Lower leg skin (tissue), 3 donors: ENCODE measurements at regions not wholly inside any gene's neighbourhood (a gene's known extent, or its start where the extent isn't known, plus 50 kb on each side); places are given as distances from the start of the nearest gene placed in this dataset.
A peak's percentile ranks its signal among the peaks of the same experiment; 100 is the strongest.

Experiments used
- POLR2A ChIP-seq, 2 donors: fragments of 450-650 bp; IDR thresholded peaks; one replicate each; pipeline ENCODE4 v1.6.1; 2016 to 2017; ENCODE audit warnings: antibody characterized with exemption in 2 of 2, mild to moderate bottlenecking in 1 of 2, moderate library complexity in 1 of 2
- TF ChIP-seq, protein P1 (sequence below), 3 donors: fragments of 450-650 bp; IDR thresholded peaks; one replicate each; pipeline ENCODE4 v1.5.1; 2016; ENCODE audit warnings: antibody characterized with exemption in 3 of 3, mild to moderate bottlenecking in 3 of 3, moderate library complexity in 2 of 3

DNA sequence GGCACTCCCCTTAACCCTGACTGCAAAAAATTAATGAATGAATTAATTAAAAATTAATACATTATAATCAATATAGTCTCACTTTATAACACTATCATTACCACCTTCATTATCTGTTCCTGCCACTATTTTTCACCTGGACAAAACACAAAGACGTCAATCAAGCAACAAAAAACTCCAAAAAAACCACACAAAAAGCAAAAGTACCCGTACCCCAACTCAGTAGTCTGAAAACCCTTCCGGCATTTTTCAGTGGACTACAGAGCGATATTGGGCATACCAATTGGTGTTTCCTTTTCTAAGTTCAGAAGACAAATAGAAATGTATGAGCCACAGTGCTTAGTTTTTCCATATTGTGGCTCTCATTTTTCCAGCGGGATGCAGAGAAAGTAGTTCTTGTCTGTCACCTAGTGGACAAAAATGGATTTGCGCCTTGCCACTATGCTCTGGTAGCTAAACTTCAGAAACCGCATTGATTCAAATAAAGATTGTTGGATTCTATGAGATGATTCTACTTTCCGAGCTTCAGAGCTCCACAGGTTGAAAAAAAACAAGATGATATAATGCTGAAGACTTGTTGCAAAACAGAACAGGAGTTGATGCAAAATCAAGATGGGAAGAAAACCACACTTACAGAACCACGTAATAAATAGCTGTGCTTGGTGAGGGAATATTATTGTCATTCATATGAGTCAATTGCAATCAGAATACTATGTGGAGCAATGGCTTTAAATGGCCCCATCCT, 50.6 kb upstream of the ITGB1 start:
- TF ChIP-seq, protein P1, sequence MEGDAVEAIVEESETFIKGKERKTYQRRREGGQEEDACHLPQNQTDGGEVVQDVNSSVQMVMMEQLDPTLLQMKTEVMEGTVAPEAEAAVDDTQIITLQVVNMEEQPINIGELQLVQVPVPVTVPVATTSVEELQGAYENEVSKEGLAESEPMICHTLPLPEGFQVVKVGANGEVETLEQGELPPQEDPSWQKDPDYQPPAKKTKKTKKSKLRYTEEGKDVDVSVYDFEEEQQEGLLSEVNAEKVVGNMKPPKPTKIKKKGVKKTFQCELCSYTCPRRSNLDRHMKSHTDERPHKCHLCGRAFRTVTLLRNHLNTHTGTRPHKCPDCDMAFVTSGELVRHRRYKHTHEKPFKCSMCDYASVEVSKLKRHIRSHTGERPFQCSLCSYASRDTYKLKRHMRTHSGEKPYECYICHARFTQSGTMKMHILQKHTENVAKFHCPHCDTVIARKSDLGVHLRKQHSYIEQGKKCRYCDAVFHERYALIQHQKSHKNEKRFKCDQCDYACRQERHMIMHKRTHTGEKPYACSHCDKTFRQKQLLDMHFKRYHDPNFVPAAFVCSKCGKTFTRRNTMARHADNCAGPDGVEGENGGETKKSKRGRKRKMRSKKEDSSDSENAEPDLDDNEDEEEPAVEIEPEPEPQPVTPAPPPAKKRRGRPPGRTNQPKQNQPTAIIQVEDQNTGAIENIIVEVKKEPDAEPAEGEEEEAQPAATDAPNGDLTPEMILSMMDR (IDR thresholded peaks at IDR 0.05), result peak in 1 of 3 donors; percentile 89
- TF ChIP-seq POLR2A (IDR thresholded peaks at IDR 0.05), result no peak
